OCI-LY1 (cell line): ENCODE measurements at regions not wholly inside any gene's neighbourhood (a gene's known extent, or its start where the extent isn't known, plus 50 kb on each side); places are given as distances from the start of the nearest gene placed in this dataset.
"Not testable (repeated sequence)": the region's sequence is repeated elsewhere in the genome, so short reads cannot be mapped to it uniquely, and the experiment has no call there.

Experiments used
- CTCF ChIP-seq: fragments of 200-600 bp; sonication (generic), shearing (Covaris generic); IDR thresholded peaks from 2 replicates; pipeline ENCODE4 v1.5.1; 2017; ENCODE audit warnings: mild to moderate bottlenecking, antibody characterized with exemption, low read length, moderate library complexity, mixed read lengths
- EZH2 ChIP-seq: fragments of 200-600 bp; sonication (generic), shearing (Covaris generic); IDR thresholded peaks from 2 replicates; pipeline ENCODE4 v1.8.0; 2017; ENCODE audit warnings: borderline replicate concordance, mixed run types, mild to moderate bottlenecking, antibody characterized with exemption, low read length, moderate library complexity, mixed read lengths

- TF ChIP-seq CTCF, EZH2: not testable (repeated sequence)
These were observed 140.7 kb downstream of the TMEM121 start for GRCh38 chr14:105666991-105667662.
